Right lobe of liver (tissue), 6 donors: ENCODE measurements at regions not wholly inside any gene's neighbourhood (a gene's known extent, or its start where the extent isn't known, plus 50 kb on each side); places are given as distances from the start of the nearest gene placed in this dataset.

Experiments used
- ATAC-seq, 4 donors: fragments of 200-7000 bp; cut with Tn5 transposase; one replicate each; pipeline ENCODE4 v1.9.1; 2020; ENCODE audit warnings: mild to moderate bottlenecking in 4 of 4, moderate library complexity in 4 of 4
- DNase-seq, 3 donors: peaks; one replicate each; pipeline ENCODE4 v3.0.0-alpha.2; 2020
- H3K27ac ChIP-seq, 3 donors: fragments of 200-600 bp; one replicate each; pipeline ENCODE4 v1.8.0; 2022
- H3K27me3 ChIP-seq, 2 donors: fragments of 200-600 bp; one replicate each; pipeline ENCODE4 v1.8.0; 2022
- H3K36me3 ChIP-seq, 4 donors: fragments of 200-600 bp; sonication (generic) in 1 of 4; one replicate each; pipeline versions ENCODE4 v1.5.1 to v1.8.0; 2017 to 2022; ENCODE audit warnings: control low read depth in 1 of 4
- H3K4me1 ChIP-seq, 4 donors: fragments of 200-600 bp; sonication (generic) in 1 of 4; one replicate each; pipeline versions ENCODE4 v1.5.1 to v1.8.0; 2017 to 2022; ENCODE audit warnings: control low read depth in 1 of 4
- H3K4me3 ChIP-seq, 3 donors: fragments of 200-600 bp; one replicate each; pipeline ENCODE4 v1.8.0; 2022
- H3K9me3 ChIP-seq, 4 donors: fragments of 200-600 bp; sonication (generic) in 1 of 4; one replicate each; pipeline versions ENCODE4 v1.5.1 to v1.8.0; 2017 to 2022; ENCODE audit warnings: control low read depth in 1 of 4
- CTCF ChIP-seq, 4 donors: fragments of 200-600 bp in 3 of 4; fragments of 450-650 bp in 1 of 4; IDR thresholded peaks; one replicate each; pipeline versions ENCODE4 v1.5.1 to v1.8.0; 2016 to 2022; ENCODE audit warnings: antibody characterized with exemption in 4 of 4, mild to moderate bottlenecking in 2 of 4
- POLR2A ChIP-seq: fragments of 450-650 bp; IDR thresholded peaks from one replicate; pipeline ENCODE4 v1.6.1; 2017; ENCODE audit warnings: antibody characterized with exemption, mild to moderate bottlenecking
- WGBS: methylation state at CpG from one replicate; pipeline ENCODE4 v1.1.6; 2018; ENCODE audit warnings: low coverage, low lambda C conversion rate; ENCODE audit not compliant: insufficient coverage; ENCODE audit errors: missing lambda C conversion rate; 5-methylcytosine and 5-hydroxymethylcytosine counted together
- intact Hi-C, 2 donors: fragments of 100-400 bp; cut with DNase I; formaldehyde crosslinking; loops; one replicate each; pipeline versions ENCODE4 v1.11.2 to v1.14.1; 2022
- donor health status: DM: no; HTN: yes; CAD: no.
- donor health status: DM: no; HTN: no; CAD: no.
- donor health status: DM: no; HTN: no; CAD: no.
- donor health status: DM: no; HTN: yes; CAD: no.
- donor health status: DM: no; HTN: yes; CAD: no.

GRCh38 chr15:37203050-37203449, 102.7 kb upstream of the MEIS2 start:
- DNase-seq (no peak), ATAC-seq (no peak)
- H3K4me1 ChIP-seq = peaks cover 0 to 18% (median 3%) of the 10 kb centered on the region in 4 donors
- WGBS = 89% methylated on average over 2 of the region's 2 CpGs
- H3K27me3 ChIP-seq = no peaks in the 10 kb centered on the region
- H3K36me3 ChIP-seq = no peaks in the 10 kb centered on the region
- intact Hi-C loops = no loop called here
- TF ChIP-seq POLR2A = no peak
- no peak for TF ChIP-seq CTCF (IDR thresholded peaks at IDR 0.05)
- no peak overlapping the region for H3K27ac ChIP-seq
- H3K9me3 ChIP-seq = peaks cover 0 to 2% (median 0%) of the 10 kb centered on the region in 4 donors
- no peak overlapping the region for H3K4me3 ChIP-seq

- DNase-seq (no peak), ATAC-seq (peak; percentile 66 to 79 (median 70))
- TF ChIP-seq CTCF (IDR thresholded peaks at IDR 0.05) (peak; percentile 34 to 56 (median 44)), POLR2A (no peak)
- Histone ChIP-seq H3K27me3 (no peaks in the 10 kb centered on the region), H3K36me3 (no peaks in the 10 kb centered on the region), H3K4me1 (peaks cover 0 to 31% (median 7%) of the 10 kb centered on the region in 4 donors), H3K4me3 (peak overlapping the region in 1 of 3 donors; percentile 18), H3K9me3 (peaks cover 0 to 2% (median 0%) of the 10 kb centered on the region in 4 donors), H3K27ac (peak overlapping the region in 2 of 3 donors; percentile 17 to 76)
- 22% methylated on average over 1 of the region's 1 CpG for WGBS
- intact Hi-C loops = no loop called here
These were observed 104.3 kb upstream of the MEIS2 start for GRCh38 chr15:37204692-37205091.

GRCh38 chr15:37206690-37207089, 106.3 kb upstream of the MEIS2 start:
- intact Hi-C loops = no loop called here
- Histone ChIP-seq H3K4me3 (peak overlapping the region in 1 of 3 donors; percentile 11), H3K36me3 (no peaks in the 10 kb centered on the region), H3K9me3 (peaks cover 0 to 2% (median 0%) of the 10 kb centered on the region in 4 donors), H3K27ac (peak overlapping the region; percentile 58 to 76 (median 66)), H3K4me1 (peaks cover 0 to 31% (median 7%) of the 10 kb centered on the region in 4 donors), H3K27me3 (no peaks in the 10 kb centered on the region)
- TF ChIP-seq CTCF (IDR thresholded peaks at IDR 0.05) (no peak), POLR2A (no peak)
- peak; percentile 81 to 94 (median 92) for ATAC-seq
- 22% methylated on average over 2 of the region's 2 CpGs for WGBS
- peak in 1 of 3 donors; percentile 61 for DNase-seq

GRCh38 chr15:37208146-37209040, 108.0 kb upstream of the MEIS2 start:
- no peaks in the 10 kb centered on the region for H3K36me3 ChIP-seq
- H3K9me3 ChIP-seq = no peaks in the 10 kb centered on the region
- H3K4me3 ChIP-seq = no peak overlapping the region
- peaks cover 0 to 31% (median 7%) of the 10 kb centered on the region in 4 donors for H3K4me1 ChIP-seq
- no peaks in the 10 kb centered on the region for H3K27me3 ChIP-seq
- TF ChIP-seq CTCF (IDR thresholded peaks at IDR 0.05) = no peak
- no peak for TF ChIP-seq POLR2A
- peak overlapping the region; percentile 25 to 76 (median 27) for H3K27ac ChIP-seq
- intact Hi-C loops = no loop called here
- no peak for DNase-seq
- WGBS = 64% methylated on average over 3 of the region's 3 CpGs
- peak in 1 of 4 donors; percentile 15 for ATAC-seq
